ENCODE measurements at regions not wholly inside any gene's neighbourhood (a gene's known extent, or its start where the extent isn't known, plus 50 kb on each side); places are given as distances from the start of the nearest gene placed in this dataset.

DNA sequence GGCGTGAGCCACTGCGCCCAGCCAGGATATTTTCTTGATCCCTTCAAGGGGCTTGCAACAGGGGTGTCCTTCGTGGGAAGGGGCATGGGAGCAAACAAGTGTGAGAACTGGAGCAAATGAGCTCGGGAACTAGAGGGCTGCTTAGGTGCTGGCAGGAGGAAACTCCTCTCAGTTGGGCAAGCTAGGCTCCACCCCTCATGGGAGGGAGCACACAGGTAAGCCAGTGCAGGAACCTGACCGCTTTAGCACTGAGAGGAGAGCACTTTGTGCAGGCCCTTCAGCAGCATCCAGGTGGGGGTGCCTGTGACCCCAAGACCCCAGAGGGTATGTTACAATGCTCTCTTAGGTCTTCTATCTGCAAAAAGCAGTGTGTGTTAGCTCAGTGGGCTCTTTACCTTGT, 755.4 kb upstream of the MDGA2 start:
- TF ChIP-seq ZNF138 (tag by site-specific recombination; IDR thresholded peaks at IDR 0.05; ENCODE audit: borderline replicate concordance) (no peak), ZNF2 (tag by site-specific recombination; IDR thresholded peaks at IDR 0.05) (no peak), ZNF133 (tag by site-specific recombination; IDR thresholded peaks at IDR 0.05) (no peak), ZNF23 (tag by site-specific recombination; IDR thresholded peaks at IDR 0.05; ENCODE audit: borderline replicate concordance) (no peak), CTCF (tag by site-specific recombination; IDR thresholded peaks at IDR 0.05) (no peak)
- TF ChIP-seq, protein P1, sequence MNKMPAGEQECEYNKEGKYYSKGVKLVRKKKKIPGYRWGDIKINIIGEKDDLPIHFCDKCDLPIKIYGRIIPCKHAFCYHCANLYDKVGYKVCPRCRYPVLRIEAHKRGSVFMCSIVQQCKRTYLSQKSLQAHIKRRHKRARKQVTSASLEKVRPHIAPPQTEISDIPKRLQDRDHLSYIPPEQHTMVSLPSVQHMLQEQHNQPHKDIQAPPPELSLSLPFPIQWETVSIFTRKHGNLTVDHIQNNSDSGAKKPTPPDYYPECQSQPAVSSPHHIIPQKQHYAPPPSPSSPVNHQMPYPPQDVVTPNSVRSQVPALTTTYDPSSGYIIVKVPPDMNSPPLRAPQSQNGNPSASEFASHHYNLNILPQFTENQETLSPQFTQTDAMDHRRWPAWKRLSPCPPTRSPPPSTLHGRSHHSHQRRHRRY (tag by site-specific recombination; IDR thresholded peaks at IDR 0.05) = no peak
